ENCODE measurements at regions not wholly inside any gene's neighbourhood (a gene's known extent, or its start where the extent isn't known, plus 50 kb on each side); places are given as distances from the start of the nearest gene placed in this dataset.

- H4K20me1 ChIP-seq (ENCODE audit: low read depth), result no peaks in the 10 kb centered on the region
- TF ChIP-seq EZH2phosphoT487 (IDR thresholded peaks at IDR 0.05) (no peak), EZH2 (IDR thresholded peaks at IDR 0.05) (no peak)
- TF ChIP-seq, protein P1, sequence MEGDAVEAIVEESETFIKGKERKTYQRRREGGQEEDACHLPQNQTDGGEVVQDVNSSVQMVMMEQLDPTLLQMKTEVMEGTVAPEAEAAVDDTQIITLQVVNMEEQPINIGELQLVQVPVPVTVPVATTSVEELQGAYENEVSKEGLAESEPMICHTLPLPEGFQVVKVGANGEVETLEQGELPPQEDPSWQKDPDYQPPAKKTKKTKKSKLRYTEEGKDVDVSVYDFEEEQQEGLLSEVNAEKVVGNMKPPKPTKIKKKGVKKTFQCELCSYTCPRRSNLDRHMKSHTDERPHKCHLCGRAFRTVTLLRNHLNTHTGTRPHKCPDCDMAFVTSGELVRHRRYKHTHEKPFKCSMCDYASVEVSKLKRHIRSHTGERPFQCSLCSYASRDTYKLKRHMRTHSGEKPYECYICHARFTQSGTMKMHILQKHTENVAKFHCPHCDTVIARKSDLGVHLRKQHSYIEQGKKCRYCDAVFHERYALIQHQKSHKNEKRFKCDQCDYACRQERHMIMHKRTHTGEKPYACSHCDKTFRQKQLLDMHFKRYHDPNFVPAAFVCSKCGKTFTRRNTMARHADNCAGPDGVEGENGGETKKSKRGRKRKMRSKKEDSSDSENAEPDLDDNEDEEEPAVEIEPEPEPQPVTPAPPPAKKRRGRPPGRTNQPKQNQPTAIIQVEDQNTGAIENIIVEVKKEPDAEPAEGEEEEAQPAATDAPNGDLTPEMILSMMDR (IDR thresholded peaks at IDR 0.05), result no peak
- no peaks in the 10 kb centered on the region for H3K79me2 ChIP-seq (ENCODE audit: low read depth)
- H3K4me1 Mint-ChIP-seq, result peaks cover 6% of the 10 kb centered on the region
- H3K27me3 Mint-ChIP-seq (ENCODE audit: insufficient read depth, low read depth), result peaks cover 4% of the 10 kb centered on the region
- no peak for DNase-seq (ENCODE audit: low spot score)
- H3K4me1 ChIP-seq, result peaks cover 13% of the 10 kb centered on the region
- H3K9ac ChIP-seq, result no peak overlapping the region
- H3K36me3 Mint-ChIP-seq, result no peaks in the 10 kb centered on the region
- peaks cover 13% of the 10 kb centered on the region for H3K9me3 Mint-ChIP-seq
- H3K4me2 ChIP-seq, result no peak overlapping the region
- H3K36me3 ChIP-seq, result no peaks in the 10 kb centered on the region
- no peak overlapping the region for H3K4me3 Mint-ChIP-seq
- no peak overlapping the region for H2AFZ ChIP-seq (replicated peaks)
- no peaks in the 10 kb centered on the region for H3K27me3 ChIP-seq
- peaks cover 8% of the 10 kb centered on the region for H3F3A ChIP-seq (ENCODE audit: low read depth)
- H3K27ac ChIP-seq, result no peak overlapping the region
- H3K27ac Mint-ChIP-seq, result no peak overlapping the region
- no peak overlapping the region for H3K4me3 ChIP-seq
- no peaks in the 10 kb centered on the region for H3K9me3 ChIP-seq (ENCODE audit: low read depth)
Measured at GRCh38 chr12:98013560-98013959, 501.8 kb upstream of the TMPO start.

- no peaks in the 10 kb centered on the region for H3K9me3 ChIP-seq (ENCODE audit: low read depth)
- H3K36me3 ChIP-seq, result no peaks in the 10 kb centered on the region
- Mint-ChIP-seq H3K9me3 (peaks cover 8% of the 10 kb centered on the region), H3K36me3 (no peaks in the 10 kb centered on the region), H3K27me3 (ENCODE audit: insufficient read depth, low read depth) (no peaks in the 10 kb centered on the region), H3K4me3 (no peak overlapping the region), H3K4me1 (peaks cover 3% of the 10 kb centered on the region), H3K27ac (no peak overlapping the region)
- H3K9ac ChIP-seq, result no peak overlapping the region
- H4K20me1 ChIP-seq (ENCODE audit: low read depth), result no peaks in the 10 kb centered on the region
- H3K79me2 ChIP-seq (ENCODE audit: low read depth), result no peaks in the 10 kb centered on the region
- H2AFZ ChIP-seq (replicated peaks), result no peak overlapping the region
- H3K4me3 ChIP-seq, result no peak overlapping the region
- H3K4me1 ChIP-seq, result peaks cover 3% of the 10 kb centered on the region
- H3F3A ChIP-seq (ENCODE audit: low read depth), result no peaks in the 10 kb centered on the region
- H3K27ac ChIP-seq, result no peak overlapping the region
- no peak for DNase-seq (ENCODE audit: low spot score)
- TF ChIP-seq, protein P1 (IDR thresholded peaks at IDR 0.05), result no peak
- TF ChIP-seq EZH2phosphoT487 (IDR thresholded peaks at IDR 0.05) (no peak), EZH2 (IDR thresholded peaks at IDR 0.05) (no peak)
- no peak overlapping the region for H3K4me2 ChIP-seq
- no peaks in the 10 kb centered on the region for H3K27me3 ChIP-seq
Measured at GRCh38 chr12:98018836-98019235, 496.6 kb upstream of the TMPO start.

DNA sequence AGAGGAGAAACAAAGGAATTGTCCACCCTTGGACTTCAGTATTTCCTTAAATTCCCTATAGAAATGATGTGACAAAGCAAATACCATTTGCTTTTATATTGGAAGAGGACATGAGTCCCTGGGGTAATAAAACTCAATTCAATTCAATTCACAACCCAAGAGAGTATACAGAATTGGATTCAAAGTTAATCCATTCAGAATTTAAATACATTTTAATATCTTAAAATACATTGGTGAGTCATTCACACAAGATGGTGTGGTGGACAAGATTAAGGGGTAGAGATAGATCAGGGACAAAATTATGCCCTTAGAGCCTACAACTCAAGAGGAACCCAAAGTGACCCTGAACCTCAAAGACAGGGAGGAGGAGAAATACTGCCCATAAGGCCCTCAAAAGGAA lies 495.0 kb upstream of the TMPO start:
- H3F3A ChIP-seq (ENCODE audit: low read depth), result no peaks in the 10 kb centered on the region
- H3K4me1 ChIP-seq, result peaks cover 5% of the 10 kb centered on the region
- no peak overlapping the region for H3K4me2 ChIP-seq
- TF ChIP-seq EZH2 (IDR thresholded peaks at IDR 0.05), result no peak
- TF ChIP-seq, protein P1 (IDR thresholded peaks at IDR 0.05), result no peak
- no peak for TF ChIP-seq EZH2phosphoT487 (IDR thresholded peaks at IDR 0.05)
- no peaks in the 10 kb centered on the region for H3K9me3 Mint-ChIP-seq
- DNase-seq (ENCODE audit: low spot score), result no peak
- H4K20me1 ChIP-seq (ENCODE audit: low read depth), result no peaks in the 10 kb centered on the region
- no peak overlapping the region for H3K4me3 ChIP-seq
- H3K36me3 ChIP-seq, result no peaks in the 10 kb centered on the region
- no peaks in the 10 kb centered on the region for H3K36me3 Mint-ChIP-seq
- H3K27me3 Mint-ChIP-seq (ENCODE audit: insufficient read depth, low read depth), result no peaks in the 10 kb centered on the region
- no peak overlapping the region for H3K9ac ChIP-seq
- no peaks in the 10 kb centered on the region for H3K27me3 ChIP-seq
- no peak overlapping the region for H3K27ac Mint-ChIP-seq
- no peaks in the 10 kb centered on the region for H3K79me2 ChIP-seq (ENCODE audit: low read depth)
- H3K4me1 Mint-ChIP-seq, result peaks cover 3% of the 10 kb centered on the region
- H2AFZ ChIP-seq (replicated peaks), result no peak overlapping the region
- no peak overlapping the region for H3K4me3 Mint-ChIP-seq
- H3K27ac ChIP-seq, result no peak overlapping the region
- H3K9me3 ChIP-seq (ENCODE audit: low read depth), result no peaks in the 10 kb centered on the region
